GM21786 (cell line): ENCODE measurements at regions not wholly inside any gene's neighbourhood (a gene's known extent, or its start where the extent isn't known, plus 50 kb on each side); places are given as distances from the start of the nearest gene placed in this dataset.

Source experiments
- ATAC-seq: cut with Tn5 transposase; IDR thresholded peaks from one replicate; pipeline ENCODE4 v1.9.1; 2021; ENCODE audit not compliant: unreplicated experiment

DNA sequence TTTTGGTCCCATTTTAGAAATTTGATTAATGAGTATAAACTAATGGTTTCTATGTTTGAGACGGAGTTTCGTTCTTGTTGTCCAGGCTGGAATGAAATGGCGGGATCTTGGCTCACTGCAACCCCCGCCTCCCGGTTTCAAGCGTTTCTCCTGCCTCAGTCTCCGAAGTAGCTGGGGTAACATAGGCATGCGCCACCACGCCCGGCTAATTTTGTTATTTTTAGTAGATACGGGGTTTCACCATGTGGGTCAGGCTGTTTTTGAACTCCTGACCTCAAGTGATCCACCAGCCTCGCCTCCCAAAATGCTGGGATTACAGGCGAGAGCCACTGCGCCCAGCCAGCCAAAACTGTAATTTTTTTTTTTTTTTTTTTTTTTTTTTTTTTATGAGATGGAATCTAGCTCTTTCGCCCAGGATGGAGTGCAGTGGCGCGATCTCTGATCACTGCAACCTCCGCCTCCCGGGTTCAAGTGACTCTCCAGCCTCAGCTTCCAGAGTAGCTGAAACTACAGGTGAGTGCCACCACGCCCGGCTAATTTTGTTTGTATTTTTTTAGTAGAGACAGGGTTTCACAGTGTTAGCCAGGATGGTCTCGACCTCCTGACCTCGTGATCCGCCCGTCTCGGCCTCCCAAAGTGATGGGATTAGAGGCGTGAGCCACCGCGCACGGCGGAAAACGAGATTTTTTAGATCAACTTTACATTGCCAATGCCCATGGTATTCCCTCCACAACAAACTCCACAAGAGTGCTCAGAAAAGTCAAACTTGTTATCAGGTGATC is 127.8 kb downstream of the HFE start:
- no peak for ATAC-seq

DNA sequence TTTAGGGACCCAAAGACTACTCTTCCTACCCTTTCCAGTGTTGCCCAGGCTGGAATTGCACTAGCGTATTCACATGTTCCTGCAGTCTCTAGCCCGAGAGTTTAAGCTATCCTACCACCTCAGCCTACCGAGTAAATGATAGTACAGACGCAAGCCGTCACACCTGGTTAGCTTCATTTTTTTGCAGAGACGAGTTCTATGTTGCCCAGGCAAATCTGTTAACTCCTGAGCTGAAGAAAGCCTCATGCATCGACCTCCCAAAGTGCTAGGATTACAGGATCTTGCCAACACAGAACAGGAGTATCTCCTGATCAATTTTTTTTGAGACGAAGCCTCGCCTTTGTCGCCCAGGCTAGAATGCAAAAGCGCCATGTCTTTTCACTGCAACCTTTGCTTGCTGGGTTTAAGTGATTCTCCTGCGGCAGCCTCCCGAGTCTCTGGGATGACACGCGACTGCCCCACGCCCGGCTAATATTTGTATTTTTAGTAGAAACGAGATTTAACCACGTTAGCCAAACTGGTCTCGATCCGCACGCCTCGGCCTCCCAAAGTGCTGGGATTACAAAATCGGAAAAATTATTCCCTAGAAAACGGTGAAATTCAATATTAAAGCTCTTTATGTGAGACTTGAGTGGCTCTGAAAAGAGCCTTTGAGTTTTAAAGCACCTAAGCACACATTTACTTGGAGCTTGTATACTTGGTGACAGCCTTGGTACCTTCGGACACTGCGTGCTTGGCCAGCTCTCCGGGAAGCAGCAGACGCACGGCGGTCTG is 128.5 kb downstream of the HFE start:
- no peak for ATAC-seq

GRCh38 chr6:26216359-26216885 is 129.2 kb downstream of the HFE start:
- ATAC-seq, result peak; percentile 79

- ATAC-seq, result peak; percentile 30
Measured at GRCh38 chr6:26216886-26217713, 129.9 kb downstream of the HFE start.

DNA sequence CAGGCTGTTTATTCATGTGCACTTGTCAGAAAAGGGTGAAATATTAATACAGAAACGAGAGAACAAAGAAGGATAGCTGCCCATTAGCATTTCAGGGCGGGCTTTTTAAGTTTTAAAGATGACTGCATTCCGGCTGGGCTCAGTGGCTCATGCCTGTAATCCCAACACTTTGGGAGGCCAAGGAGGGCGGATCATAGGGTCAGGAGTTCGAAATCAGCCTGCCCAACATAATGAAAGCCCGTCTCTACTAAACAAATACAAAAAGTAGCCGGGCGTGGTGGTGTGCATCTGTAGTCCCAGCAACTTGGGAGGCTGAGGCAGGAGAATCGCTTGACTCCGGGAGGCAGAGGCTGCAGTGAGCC is 130.5 kb downstream of the HFE start:
- no peak for ATAC-seq

GRCh38 chr6:26218824-26219223 is 131.6 kb downstream of the HFE start:
- ATAC-seq, result no peak

DNA sequence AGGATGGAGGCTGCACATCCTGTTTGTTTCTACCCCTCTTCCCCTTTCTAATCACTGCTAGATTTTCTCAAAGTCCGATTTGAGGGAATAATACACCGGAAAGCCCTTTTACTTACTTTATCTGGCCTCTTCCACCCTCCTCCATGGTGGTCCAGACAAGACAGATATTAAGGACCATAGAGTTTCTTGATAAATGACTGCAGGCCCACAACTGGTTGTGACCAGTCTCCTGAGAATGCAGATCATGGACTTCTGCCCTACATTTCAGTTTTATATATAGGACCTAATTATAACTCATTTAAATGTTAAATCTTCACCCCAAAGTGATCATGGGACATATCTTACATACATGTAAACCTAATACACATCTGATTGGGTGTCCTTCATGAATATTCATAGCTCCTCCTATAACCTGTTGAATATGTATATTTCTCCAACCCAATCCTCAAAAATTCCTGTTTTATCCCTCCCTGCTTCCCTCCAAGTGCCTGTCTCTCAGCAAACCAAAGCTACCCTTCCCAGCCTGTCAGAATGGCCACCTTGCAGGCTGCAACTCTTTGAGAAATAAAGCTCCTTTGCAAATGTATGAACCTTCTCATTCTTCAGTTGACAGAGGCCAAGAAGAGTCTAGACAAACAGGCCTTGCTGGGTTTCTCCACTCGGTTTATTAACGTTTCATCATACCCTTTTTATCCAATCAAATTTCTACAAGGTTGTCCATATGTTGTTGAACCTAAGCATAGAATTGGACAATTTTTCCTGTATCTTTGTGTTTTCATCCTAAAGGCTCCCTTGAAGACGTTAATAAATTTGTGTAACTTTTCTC is 133.1 kb downstream of the HFE start:
- no peak for ATAC-seq

DNA sequence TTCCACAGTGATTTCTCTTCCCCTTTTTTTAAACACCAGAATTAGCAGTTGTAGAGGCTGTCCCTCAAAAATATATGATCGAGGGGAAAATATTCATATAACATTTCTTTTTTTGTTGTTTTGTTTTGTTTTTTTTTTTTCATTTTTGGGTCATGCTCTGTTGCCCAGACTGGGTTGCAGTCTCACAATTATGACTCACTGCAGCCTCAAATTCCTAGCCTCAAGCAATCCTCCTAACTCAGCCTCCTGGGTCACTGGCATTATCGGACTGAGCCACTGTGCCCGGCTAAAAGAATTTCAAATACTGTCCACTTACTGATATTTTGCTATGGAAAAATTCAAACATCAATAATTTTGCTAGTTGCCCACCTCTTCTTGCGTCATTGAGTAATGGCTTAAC is 134.0 kb downstream of the HFE start:
- no peak for ATAC-seq

- no peak for ATAC-seq
Measured at GRCh38 chr6:26222571-26222970, 135.3 kb downstream of the HFE start.

- ATAC-seq, result no peak
Measured at GRCh38 chr6:26223228-26223627, 136.0 kb downstream of the HFE start.

GRCh38 chr6:26223650-26224546 is 136.7 kb downstream of the HFE start:
- peak; percentile 77 for ATAC-seq

DNA sequence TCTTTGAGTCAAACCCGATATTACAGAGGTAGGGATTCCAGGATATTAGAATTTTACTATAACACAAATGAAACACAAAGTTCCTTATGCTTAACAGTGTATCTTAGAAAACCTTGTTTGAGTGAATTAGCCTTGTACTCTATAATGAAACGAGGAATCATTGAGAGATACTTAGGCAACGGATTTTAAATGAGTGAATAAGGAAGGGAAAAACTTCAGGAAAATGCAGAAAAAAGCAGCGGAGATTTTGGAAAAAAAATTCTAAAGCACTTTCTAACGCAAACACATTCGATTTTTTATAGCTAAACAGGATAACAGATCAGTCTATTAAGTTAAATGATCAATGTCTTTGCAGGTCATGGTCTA is 137.3 kb downstream of the HFE start:
- no peak for ATAC-seq

DNA sequence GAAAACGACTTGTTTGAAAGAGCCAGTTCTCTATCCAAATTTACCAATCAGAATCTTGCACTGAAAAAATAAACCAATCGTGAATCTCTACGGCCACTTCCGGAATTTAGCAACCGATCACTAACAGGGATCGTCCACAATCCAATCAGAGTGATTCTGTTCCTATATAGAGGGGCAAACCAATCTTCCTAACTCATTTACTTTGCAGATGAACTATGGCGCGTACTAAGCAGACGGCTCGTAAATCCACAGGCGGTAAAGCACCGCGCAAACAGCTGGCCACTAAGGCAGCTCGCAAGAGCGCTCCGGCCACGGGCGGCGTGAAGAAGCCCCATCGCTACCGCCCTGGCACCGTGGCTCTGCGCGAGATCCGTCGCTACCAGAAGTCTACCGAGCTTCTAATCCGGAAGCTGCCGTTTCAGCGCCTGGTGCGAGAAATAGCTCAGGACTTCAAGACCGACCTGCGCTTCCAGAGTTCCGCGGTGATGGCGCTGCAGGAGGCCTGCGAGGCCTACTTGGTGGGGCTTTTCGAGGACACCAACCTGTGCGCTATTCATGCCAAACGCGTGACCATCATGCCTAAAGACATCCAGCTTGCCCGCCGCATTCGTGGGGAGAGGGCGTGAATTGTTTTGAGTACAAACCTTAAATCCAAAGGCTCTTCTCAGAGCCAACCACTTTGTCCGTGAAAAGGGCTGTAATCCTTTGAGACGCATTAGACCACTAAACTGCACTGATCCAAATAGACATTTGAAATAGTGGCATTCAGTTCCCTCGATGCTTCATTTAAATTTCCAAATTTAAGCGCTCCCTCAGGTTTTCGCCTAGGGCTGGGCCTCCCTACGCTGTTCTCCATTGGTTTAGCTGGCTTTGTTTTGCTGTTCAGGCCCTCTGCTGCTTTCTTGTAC is 138.0 kb downstream of the HFE start:
- ATAC-seq, result no peak

DNA sequence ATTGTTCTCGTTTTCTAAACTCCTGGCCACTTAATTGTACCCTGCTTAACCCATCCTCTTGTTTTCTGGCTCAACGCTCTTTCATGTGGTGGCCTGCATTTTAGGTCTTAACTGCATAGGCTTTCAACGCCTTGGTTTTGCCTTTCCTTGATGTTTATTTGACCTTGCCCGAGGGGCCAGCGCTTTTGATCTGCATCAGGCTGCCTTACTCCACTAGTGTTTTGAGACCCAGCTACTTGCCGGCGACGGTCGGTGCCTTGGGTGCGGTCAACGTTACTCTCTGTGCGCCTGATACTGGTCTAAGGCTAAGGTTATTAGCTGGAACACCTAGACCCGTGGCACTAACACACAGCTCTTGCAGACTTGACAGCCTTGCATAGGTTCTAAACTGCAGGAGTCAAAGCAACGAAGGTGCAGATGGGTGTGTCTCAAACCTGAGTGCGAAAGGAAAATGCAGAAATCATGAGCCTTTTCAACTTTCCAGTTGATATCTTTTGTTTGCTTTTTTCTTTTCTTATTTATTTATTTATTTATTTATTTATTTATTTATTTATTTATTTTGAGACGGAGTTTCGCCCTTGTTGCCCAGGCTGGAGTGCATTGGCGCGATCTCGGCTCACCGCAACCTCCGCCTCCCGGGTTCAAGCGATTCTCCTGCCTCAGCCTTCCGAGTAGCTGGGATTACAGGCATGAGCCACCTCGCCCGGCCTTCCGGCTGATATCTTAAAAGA is 138.8 kb downstream of the HFE start:
- no peak for ATAC-seq

DNA sequence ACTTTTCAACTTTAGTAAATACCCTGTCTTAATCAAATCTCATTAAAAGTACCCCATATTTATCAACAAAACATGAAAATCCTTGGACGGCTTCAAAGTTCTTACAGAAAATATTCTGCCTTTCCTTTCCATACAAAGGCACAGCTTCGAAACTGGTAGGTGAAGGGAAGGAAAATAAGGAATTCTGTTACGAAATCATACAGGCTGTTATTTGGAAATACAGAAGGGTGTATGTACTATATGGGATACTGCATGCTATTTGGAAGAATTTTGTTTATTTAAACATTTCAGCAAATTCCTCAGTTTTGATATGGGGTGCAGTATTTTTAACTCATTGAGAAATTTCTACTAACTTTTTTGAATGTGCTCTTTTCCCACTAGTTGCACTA is 138.4 kb upstream of the BTN3A2 start:
- no peak for ATAC-seq

DNA sequence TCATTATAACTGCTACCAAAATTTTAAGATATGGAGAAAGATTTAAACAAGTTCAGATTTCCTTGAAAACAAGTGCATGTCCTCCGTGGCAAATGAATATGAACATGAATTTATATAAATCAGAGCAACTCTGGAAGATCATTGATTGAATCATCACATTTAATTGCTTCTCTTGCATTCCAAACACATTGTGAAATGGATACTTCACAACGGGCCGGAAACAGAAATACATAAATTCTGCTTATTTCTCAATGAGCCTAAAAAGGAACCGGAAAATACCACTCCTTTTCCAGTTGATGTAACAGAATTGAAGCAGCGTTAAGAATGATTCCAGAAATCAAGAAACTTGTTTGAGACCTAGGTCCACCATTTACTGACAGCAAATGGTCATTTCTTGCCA is 134.6 kb upstream of the BTN3A2 start:
- no peak for ATAC-seq

DNA sequence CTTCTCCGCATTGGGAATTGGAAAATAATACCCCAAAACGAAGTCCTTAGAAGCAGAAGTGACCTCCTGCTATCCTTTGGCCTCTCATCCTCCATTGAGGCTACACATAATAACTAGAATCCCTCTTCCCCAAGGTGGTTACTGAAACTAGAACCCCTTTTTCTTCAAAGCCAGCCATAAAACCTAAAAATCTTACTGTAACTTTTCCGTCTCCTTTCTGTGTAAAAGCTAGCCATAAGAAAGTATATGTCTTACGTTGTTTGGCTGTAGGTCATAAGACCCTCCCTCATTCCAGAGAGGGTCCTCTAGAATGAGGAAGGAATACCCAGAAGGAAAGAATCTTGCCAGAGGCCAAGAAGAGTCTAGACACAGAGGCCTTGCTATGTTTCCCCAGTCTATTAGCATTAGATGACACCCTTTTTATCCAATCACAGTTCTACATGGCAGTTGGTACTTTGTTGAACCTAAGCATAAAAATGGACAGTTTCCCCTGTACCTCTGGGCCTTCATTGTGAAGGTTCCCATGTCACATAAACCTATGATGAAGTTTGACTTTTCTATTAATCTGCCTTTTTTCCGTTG is 133.9 kb upstream of the BTN3A2 start:
- ATAC-seq, result no peak
